ENCODE measurements at regions not wholly inside any gene's neighbourhood (a gene's known extent, or its start where the extent isn't known, plus 50 kb on each side); places are given as distances from the start of the nearest gene placed in this dataset.

DNA sequence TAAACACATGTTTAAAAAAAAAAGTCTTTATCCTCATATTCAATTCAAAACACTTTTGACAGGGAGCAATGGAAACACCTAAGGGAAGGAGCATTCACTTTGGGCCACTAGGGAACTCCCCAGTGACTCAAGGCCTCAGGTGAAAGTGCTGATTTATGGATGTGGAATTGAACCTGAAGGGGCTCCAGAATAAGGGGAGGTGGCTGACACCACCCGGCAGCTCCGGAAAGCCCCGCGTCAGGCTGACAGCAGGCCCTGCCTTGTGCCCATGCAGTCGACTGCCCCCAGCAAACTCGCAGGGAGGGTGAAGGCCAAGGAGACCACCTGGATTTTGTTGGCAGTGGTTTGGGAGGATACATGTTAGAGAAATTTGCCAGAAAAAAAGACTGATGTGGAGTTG is 275.3 kb upstream of the NCKAP5 start:
- TF ChIP-seq, protein P1, sequence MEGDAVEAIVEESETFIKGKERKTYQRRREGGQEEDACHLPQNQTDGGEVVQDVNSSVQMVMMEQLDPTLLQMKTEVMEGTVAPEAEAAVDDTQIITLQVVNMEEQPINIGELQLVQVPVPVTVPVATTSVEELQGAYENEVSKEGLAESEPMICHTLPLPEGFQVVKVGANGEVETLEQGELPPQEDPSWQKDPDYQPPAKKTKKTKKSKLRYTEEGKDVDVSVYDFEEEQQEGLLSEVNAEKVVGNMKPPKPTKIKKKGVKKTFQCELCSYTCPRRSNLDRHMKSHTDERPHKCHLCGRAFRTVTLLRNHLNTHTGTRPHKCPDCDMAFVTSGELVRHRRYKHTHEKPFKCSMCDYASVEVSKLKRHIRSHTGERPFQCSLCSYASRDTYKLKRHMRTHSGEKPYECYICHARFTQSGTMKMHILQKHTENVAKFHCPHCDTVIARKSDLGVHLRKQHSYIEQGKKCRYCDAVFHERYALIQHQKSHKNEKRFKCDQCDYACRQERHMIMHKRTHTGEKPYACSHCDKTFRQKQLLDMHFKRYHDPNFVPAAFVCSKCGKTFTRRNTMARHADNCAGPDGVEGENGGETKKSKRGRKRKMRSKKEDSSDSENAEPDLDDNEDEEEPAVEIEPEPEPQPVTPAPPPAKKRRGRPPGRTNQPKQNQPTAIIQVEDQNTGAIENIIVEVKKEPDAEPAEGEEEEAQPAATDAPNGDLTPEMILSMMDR (IDR thresholded peaks at IDR 0.05): no peak
- TF ChIP-seq EP300 (IDR thresholded peaks at IDR 0.05) (no peak), POLR2AphosphoS5 (IDR thresholded peaks at IDR 0.05) (no peak)

Measured in upper lobe of left lung (tissue), 4 donors.